ENCODE measurements at regions not wholly inside any gene's neighbourhood (a gene's known extent, or its start where the extent isn't known, plus 50 kb on each side); places are given as distances from the start of the nearest gene placed in this dataset.

GRCh38 chr10:33126742-33127141 is 168.7 kb upstream of the ITGB1 start:
- DNase-seq: no peak

- DNase-seq: no peak
Observed at GRCh38 chr10:33125522-33126517, 167.8 kb upstream of the ITGB1 start.

GRCh38 chr10:33125111-33125510 is 167.1 kb upstream of the ITGB1 start:
- no peak for DNase-seq

GRCh38 chr10:33123680-33124079 is 165.7 kb upstream of the ITGB1 start:
- DNase-seq: no peak

GRCh38 chr10:33122014-33122809 is 164.2 kb upstream of the ITGB1 start:
- no peak for DNase-seq

- no peak for DNase-seq
Observed at GRCh38 chr10:33120700-33121099, 162.7 kb upstream of the ITGB1 start.

GRCh38 chr10:33120275-33120674 is 162.2 kb upstream of the ITGB1 start:
- DNase-seq: no peak

GRCh38 chr10:33117816-33118215 is 159.8 kb upstream of the ITGB1 start:
- DNase-seq: no peak

GRCh38 chr10:33117230-33117629 is 159.2 kb upstream of the ITGB1 start:
- DNase-seq: no peak

- no peak for DNase-seq
Observed at GRCh38 chr10:33115738-33116719, 158.0 kb upstream of the ITGB1 start.

GRCh38 chr10:33114451-33114952 is 156.5 kb upstream of the ITGB1 start:
- DNase-seq: no peak

- DNase-seq: no peak
Observed at GRCh38 chr10:33113466-33113865, 155.4 kb upstream of the ITGB1 start.

- no peak for DNase-seq
Observed at GRCh38 chr10:33112831-33113455, 154.9 kb upstream of the ITGB1 start.

GRCh38 chr10:33111488-33112051 is 153.5 kb upstream of the ITGB1 start:
- no peak for DNase-seq

- DNase-seq: no peak
Observed at GRCh38 chr10:33109788-33110469, 151.9 kb upstream of the ITGB1 start.

GRCh38 chr10:33109384-33109783 is 151.4 kb upstream of the ITGB1 start:
- no peak for DNase-seq

GRCh38 chr10:33107953-33108352 is 149.9 kb upstream of the ITGB1 start:
- DNase-seq: no peak

- no peak for DNase-seq
Observed at GRCh38 chr10:33106767-33107166, 148.7 kb upstream of the ITGB1 start.

- DNase-seq: no peak
Observed at GRCh38 chr10:33103863-33104379, 145.9 kb upstream of the ITGB1 start.

GRCh38 chr10:33102071-33102470 is 144.0 kb upstream of the ITGB1 start:
- DNase-seq: no peak
